ENCODE measurements at regions not wholly inside any gene's neighbourhood (a gene's known extent, or its start where the extent isn't known, plus 50 kb on each side); places are given as distances from the start of the nearest gene placed in this dataset.

GRCh38 chr5:96279801-96280542 lies 153.1 kb downstream of the PCSK1 start (continued):
- TF ChIP-seq ZNF341 (tag by site-specific recombination; IDR thresholded peaks at IDR 0.05; ENCODE audit: low read depth) = no peak
- no peak for TF ChIP-seq ZNF747 (tag by site-specific recombination; IDR thresholded peaks at IDR 0.05)
- TF ChIP-seq ZNF623 (tag by site-specific recombination; IDR thresholded peaks at IDR 0.05) = no peak
- TF ChIP-seq ZBTB7A (tag by site-specific recombination; IDR thresholded peaks at IDR 0.05; ENCODE audit: low read depth) = no peak
- no peak for TF ChIP-seq ZNF48 (tag by site-specific recombination; IDR thresholded peaks at IDR 0.05)

- CTCF ChIA-PET = interaction anchor here (0.6 kb wide), 1 partner anchor 17 kb away, joined by 3 read pairs; no protein-coding TSS in a partner anchor
- no peaks in the 10 kb centered on the region for H3K4me1 ChIP-seq (ENCODE audit: control insufficient read depth, insufficient read depth, low read length)
- H3K4me3 ChIP-seq (ENCODE audit: low read depth, low read length) = no peak overlapping the region
- POLR2A ChIA-PET = no interaction called here
- H3K9me3 ChIP-seq (ENCODE audit: control insufficient read depth, insufficient read depth, low read depth, low read length) = no peaks in the 10 kb centered on the region
- no peak overlapping the region for H3K27ac ChIP-seq (ENCODE audit: extremely low read depth, low read depth, low read length)
- H3K36me3 ChIP-seq (ENCODE audit: control insufficient read depth in 2 of 2, insufficient read depth in 1 of 2, low read length in 2 of 2) = no peaks in the 10 kb centered on the region
- TF ChIP-seq TCF7L2 (IDR thresholded peaks at IDR 0.05; ENCODE audit: borderline replicate concordance, low read depth, low read length) (no peak), ZNF585B (tag by site-specific recombination; IDR thresholded peaks at IDR 0.05) (no peak), ZNF571 (tag by site-specific recombination; IDR thresholded peaks at IDR 0.05) (no peak), PATZ1 (tag by site-specific recombination; IDR thresholded peaks at IDR 0.05) (no peak), ZNF341 (tag by site-specific recombination; IDR thresholded peaks at IDR 0.05; ENCODE audit: low read depth) (no peak)
Observed at GRCh38 chr5:96278981-96279380, 154.1 kb downstream of the PCSK1 start.

GRCh38 chr5:96275051-96275450 lies 158.0 kb downstream of the PCSK1 start:
- Histone ChIP-seq H3K4me1 (ENCODE audit: control insufficient read depth, insufficient read depth, low read length) (no peaks in the 10 kb centered on the region), H3K27ac (ENCODE audit: extremely low read depth, low read depth, low read length) (no peak overlapping the region), H3K36me3 (ENCODE audit: control insufficient read depth in 2 of 2, insufficient read depth in 1 of 2, low read length in 2 of 2) (no peaks in the 10 kb centered on the region), H3K4me3 (ENCODE audit: low read depth, low read length) (no peak overlapping the region), H3K9me3 (ENCODE audit: control insufficient read depth, insufficient read depth, low read depth, low read length) (no peaks in the 10 kb centered on the region)
- ChIA-PET CTCF (interaction anchor here (1.4 kb wide), 1 partner anchor 61 kb away, joined by 3 read pairs; no protein-coding TSS in a partner anchor), POLR2A (no interaction called here)
- TF ChIP-seq HOXC10 (CRISPR knock-in tag; IDR thresholded peaks at IDR 0.05) (no peak), YY2 (tag by site-specific recombination; IDR thresholded peaks at IDR 0.05) (no peak), ZNF707 (tag by site-specific recombination; IDR thresholded peaks at IDR 0.05) (no peak), MYNN (tag by site-specific recombination; IDR thresholded peaks at IDR 0.05; ENCODE audit: borderline replicate concordance) (no peak), ZBTB17 (tag by site-specific recombination; IDR thresholded peaks at IDR 0.05) (no peak), ZNF843 (tag by site-specific recombination; IDR thresholded peaks at IDR 0.05) (no peak), ZNF239 (tag by site-specific recombination; IDR thresholded peaks at IDR 0.05) (no peak), SP3 (tag by site-specific recombination; IDR thresholded peaks at IDR 0.05) (no peak), ZBTB49 (tag by site-specific recombination; IDR thresholded peaks at IDR 0.05; ENCODE audit: low read depth) (no peak), ZNF449 (tag by site-specific recombination; IDR thresholded peaks at IDR 0.05) (no peak), INSM2 (tag by site-specific recombination; IDR thresholded peaks at IDR 0.05) (no peak), ZNF610 (tag by site-specific recombination; IDR thresholded peaks at IDR 0.05; ENCODE audit: borderline replicate concordance) (no peak), ZNF311 (tag by site-specific recombination; IDR thresholded peaks at IDR 0.05; ENCODE audit: borderline replicate concordance) (no peak), ZFP69B (tag by site-specific recombination; IDR thresholded peaks at IDR 0.05) (no peak), PRDM6 (tag by site-specific recombination; IDR thresholded peaks at IDR 0.05) (no peak), ZNF747 (tag by site-specific recombination; IDR thresholded peaks at IDR 0.05) (no peak)
